Stimulated activated naive CD4-positive, alpha-beta T cell (primary cell): ENCODE measurements at regions not wholly inside any gene's neighbourhood (a gene's known extent, or its start where the extent isn't known, plus 50 kb on each side); places are given as distances from the start of the nearest gene placed in this dataset.
A peak's percentile ranks its signal among the peaks of the same experiment; 100 is the strongest.

Source experiments
- DNase-seq, 6 experiments: peaks; one replicate each; lab custom pipeline; 2025; lab: John Stamatoyannopoulos, UW

- DNase-seq, result no peak
Measured at GRCh38 chr16:55225972-55226542, 97.9 kb upstream of the IRX6 start.

DNA sequence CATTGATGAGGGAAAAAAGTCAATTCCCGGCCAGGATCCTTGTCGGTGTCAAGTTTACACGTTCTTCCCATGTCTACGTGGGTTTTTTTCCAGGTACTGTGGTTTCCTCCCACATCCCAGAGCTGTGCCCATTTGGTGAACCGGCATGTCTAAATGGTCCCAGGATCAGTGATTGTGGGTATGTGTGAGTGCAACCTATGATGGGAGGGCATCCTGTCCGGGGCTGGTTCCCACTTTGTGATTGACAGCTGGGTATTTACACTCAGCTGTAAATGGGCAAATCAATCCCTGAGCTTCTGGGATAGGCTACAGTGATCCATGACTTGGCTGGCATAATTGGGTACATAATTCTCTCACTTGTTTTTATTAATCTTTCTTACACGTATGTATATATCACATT is 91.2 kb upstream of the IRX6 start:
- no peak for DNase-seq

DNA sequence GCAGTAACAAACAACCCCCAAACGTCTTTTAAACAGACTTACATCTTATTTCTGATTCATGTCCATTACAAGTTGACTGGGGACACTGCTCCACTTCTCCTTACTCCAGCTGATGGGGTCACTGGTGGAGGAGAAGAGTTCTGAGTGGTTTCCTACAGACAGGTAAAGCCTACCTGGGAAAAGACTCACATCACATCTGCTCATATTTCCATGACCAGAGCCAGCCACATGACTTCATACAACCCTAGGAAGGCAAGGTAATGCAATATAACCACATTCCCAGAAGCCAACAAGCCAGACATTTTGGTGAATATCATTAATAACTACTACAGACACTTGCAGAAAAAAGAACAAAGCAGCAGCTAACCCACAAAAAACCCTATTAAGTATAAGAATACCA is 90.5 kb upstream of the IRX6 start:
- DNase-seq, result no peak

- no peak for DNase-seq
Measured at GRCh38 chr16:55236655-55237054, 87.3 kb upstream of the IRX6 start.

GRCh38 chr16:55239723-55240122 is 84.3 kb upstream of the IRX6 start:
- no peak for DNase-seq

DNA sequence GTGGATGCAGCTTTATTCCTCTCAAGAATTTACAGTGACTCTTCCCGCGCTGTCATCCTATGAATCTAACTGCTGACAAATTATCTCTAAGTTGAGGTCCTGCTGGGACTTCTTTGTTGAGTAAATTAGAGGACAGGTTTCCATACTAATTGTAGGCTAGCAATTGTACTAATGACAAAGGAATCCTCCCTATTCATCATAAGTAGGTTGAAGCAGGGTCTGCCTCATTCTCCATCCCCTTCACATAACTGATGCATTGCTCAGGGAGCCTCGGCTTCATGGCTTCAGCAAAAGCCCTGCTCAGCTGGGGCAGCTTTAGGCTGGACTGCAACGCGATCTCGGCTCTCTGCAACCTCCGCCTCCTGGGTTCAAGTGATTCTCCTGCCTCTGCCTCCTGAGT is 83.1 kb upstream of the IRX6 start:
- DNase-seq, result no peak

GRCh38 chr16:55242667-55243066 is 81.3 kb upstream of the IRX6 start:
- no peak for DNase-seq

- DNase-seq, result no peak
Measured at GRCh38 chr16:55248058-55248457, 75.9 kb upstream of the IRX6 start.

DNA sequence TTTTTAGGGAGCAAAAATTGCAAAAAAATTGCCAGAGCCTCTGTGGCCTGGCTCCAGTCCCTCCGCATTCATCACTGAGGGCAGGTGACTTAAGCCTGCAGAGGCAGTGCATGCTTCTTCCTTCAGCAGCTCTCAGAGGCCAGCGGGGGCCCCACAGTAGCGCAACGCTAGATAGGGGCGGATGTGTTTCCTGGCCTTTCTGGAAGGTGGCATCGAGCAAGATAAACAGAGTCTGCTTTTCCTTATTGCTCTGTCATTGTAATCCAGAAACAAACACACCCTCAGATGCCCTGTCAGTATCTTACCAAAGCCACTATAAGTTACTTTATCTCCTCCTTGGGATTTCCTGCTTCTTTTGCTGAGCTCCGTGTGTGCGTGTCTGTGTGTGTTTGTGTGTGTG is 75.5 kb upstream of the IRX6 start:
- no peak for DNase-seq

GRCh38 chr16:55249361-55249760 is 74.6 kb upstream of the IRX6 start:
- no peak for DNase-seq

DNA sequence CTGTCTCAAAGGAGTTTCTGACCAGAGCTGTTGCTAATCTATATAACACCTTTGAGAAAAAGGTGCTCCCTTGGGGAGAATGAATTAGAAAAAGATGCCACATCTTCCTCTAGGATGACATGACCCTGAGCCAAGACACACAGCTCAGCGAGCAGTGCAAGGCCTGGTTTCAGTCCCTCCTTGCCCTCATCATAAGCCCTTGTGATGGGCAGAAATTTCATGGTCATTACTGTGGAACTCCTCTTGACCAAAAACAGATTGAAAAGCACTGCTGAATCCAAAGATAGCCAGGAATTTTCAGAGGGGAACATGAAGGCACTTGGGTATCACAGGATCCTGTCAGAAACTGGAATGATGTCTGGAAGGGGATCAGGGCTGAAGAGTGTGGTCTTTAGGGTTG is 74.1 kb upstream of the IRX6 start:
- no peak for DNase-seq

GRCh38 chr16:55250701-55251100 is 73.3 kb upstream of the IRX6 start:
- no peak for DNase-seq

- DNase-seq, result no peak
Measured at GRCh38 chr16:55251151-55251550, 72.9 kb upstream of the IRX6 start.

GRCh38 chr16:55252577-55252976 is 71.4 kb upstream of the IRX6 start:
- DNase-seq, result no peak

DNA sequence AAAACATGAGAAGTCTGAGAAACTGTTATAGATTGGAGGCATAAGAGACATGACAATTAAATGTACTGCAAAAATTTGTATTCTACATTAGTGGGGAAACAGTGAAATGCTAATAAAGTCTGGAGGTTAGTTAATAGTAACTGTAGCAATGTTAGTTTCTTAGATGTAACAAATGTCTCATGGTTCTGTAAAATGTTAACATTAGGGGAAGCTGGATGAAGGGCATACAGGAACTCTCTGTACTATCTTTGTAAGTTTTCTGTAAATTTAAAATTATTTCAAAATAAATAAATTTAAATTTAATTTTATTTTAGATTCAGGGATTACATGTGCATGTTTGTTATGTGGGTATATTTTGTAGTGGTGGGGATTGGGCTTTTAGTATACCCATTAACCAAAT is 70.0 kb upstream of the IRX6 start:
- DNase-seq, result no peak

- no peak for DNase-seq
Measured at GRCh38 chr16:55255733-55256282, 68.2 kb upstream of the IRX6 start.

- DNase-seq, result no peak
Measured at GRCh38 chr16:55256412-55257016, 67.5 kb upstream of the IRX6 start.

DNA sequence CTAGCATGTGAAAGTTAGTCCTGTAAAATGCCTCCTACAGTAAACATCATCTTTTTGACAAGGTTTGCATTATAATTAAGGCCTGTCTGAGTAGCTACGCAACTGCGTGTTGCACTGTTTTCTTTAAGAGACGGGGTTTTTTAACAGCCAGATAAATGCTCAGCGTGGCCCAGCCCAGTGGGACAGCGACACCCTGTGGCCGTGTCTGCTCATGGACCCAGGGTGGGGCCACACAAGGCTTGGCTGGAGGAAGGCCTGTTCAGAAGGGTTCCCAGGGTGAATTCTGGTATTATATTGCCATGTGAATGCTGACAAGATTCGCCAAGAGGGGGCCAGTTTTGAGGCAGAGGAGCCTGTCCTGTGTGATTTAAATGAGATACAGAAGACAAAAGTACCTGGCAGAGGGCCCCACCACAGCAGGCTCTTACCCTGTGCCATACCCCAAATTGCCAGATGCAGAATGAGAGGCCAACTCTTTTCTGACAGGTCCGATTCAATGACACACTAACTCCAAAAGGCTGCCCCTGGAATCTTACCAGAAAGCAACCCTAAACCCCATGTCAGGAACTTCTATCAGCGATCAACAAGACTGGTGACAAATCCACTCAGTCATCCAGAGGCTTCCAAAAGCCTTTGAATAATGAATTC is 65.9 kb upstream of the IRX6 start:
- DNase-seq, result peak in 4 of 6 experiments; percentile 1 to 13 (median 2)

- no peak for DNase-seq
Measured at GRCh38 chr16:55261301-55261700, 62.7 kb upstream of the IRX6 start.

DNA sequence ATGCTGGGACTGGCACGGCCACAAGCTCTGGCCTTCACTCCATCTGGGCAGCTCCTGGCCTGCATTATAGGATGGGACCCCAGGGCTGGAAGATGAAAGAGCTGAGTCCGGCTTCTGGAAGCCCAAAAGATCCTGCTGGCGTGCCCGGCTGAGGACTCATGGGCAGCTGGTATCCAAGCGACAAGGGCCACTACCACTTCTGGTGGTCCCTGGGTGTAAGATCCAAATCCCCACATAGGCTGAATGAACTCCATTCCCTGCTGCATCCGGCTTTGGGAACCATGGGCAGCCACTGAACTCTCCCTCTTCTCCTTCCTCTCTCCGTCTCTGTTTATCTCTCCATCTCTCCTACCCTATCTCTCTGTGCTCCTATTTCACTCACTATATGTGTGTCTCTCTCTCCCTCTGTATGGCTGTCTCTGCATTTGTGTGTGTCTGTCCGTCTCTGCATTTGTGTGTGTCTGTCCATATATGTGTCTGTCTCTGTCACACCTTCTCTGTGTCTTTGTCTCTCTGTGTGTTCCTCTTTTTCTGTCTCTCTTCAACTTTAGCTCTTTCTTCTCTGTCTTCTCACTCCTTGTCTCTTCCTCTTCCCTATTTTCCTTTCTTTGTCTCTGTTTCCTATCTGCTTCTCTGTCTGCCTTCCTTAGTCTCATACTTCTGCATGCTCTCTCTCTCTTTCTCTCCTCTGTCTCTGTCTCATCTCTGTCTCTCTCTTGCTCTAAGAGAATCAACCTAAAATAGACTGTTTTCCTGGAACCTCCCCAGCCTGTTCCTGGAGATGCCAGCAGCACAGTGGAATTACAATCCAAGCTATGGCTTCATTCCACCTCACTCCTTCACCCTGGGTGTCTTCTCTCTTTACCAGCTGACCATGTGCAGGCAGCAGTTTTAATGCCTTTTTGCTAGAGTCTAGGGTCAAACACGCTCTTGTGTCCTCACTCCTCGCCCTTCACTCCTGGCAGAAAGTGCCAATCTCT is 60.4 kb upstream of the IRX6 start:
- DNase-seq, result no peak

DNA sequence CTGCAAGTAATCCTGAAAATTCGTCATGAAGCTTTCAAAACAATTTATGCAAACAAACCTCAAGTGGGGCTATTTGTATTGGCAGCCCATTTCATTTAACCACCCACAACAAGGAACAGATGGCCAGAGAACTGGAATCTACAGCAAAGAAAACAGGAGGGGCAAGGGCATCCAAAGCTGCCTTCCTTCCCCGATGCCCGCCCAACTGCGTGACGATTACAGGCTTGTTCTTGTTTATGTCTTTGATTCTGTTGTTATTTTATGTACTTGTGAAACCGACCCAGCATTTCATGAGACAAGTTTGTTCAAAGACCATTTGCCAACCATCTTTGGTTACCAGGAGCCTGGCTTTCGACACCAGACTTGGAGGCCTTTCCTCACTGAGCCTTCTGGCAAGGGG is 59.1 kb upstream of the IRX6 start:
- DNase-seq, result no peak

- no peak for DNase-seq
Measured at GRCh38 chr16:55265926-55266325, 58.1 kb upstream of the IRX6 start.
